ENCODE measurements at regions not wholly inside any gene's neighbourhood (a gene's known extent, or its start where the extent isn't known, plus 50 kb on each side); places are given as distances from the start of the nearest gene placed in this dataset.

DNA sequence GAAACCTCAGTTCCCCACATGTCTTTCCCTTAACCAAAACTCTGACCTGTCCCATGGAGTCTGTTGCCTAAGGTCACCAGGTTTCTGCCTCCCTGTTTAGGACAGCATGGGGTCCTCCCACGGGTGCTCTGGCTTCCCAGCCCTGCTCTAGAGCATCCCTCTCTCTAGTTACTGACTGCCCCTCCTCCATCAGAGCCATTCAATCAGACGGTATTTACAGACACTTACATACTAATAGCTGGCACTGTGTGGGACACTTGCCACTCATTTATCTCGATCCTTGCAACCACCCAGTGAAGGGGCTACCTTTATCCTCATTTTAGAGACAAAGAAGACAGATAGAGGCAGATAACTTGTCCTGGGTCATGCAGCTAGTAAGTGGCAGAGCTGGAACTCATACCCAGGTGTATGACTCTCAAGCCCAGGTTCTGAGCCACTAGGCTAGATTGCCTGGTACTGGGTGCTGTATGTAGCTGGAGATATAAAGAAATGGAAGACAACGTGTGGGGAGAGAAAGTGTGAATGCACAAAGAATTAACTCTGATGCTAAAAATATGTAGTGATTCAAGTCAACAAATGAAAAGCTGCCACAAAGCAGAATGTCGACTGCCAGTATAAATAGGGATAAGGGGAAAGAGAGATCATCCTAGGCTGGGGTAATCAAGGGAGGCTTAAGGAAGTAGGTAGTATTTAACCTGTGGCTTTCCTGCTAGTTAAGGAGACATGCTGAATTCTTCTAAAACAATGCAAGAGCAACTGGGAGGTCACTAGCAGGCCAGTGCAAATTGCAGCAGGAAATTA, 52.5 kb upstream of the PDE8B start:
- H3K4me1 ChIP-seq (replicated peaks): no peaks in the 10 kb centered on the region
- no peaks in the 10 kb centered on the region for H3K27me3 ChIP-seq (replicated peaks; ENCODE audit: insufficient read depth)
- DNase-seq (ENCODE audit: low spot score): no peak
- intact Hi-C loops (cut with DNase I): no loop called here
- no peaks in the 10 kb centered on the region for H3K9me3 ChIP-seq
- TF ChIP-seq, protein P1, sequence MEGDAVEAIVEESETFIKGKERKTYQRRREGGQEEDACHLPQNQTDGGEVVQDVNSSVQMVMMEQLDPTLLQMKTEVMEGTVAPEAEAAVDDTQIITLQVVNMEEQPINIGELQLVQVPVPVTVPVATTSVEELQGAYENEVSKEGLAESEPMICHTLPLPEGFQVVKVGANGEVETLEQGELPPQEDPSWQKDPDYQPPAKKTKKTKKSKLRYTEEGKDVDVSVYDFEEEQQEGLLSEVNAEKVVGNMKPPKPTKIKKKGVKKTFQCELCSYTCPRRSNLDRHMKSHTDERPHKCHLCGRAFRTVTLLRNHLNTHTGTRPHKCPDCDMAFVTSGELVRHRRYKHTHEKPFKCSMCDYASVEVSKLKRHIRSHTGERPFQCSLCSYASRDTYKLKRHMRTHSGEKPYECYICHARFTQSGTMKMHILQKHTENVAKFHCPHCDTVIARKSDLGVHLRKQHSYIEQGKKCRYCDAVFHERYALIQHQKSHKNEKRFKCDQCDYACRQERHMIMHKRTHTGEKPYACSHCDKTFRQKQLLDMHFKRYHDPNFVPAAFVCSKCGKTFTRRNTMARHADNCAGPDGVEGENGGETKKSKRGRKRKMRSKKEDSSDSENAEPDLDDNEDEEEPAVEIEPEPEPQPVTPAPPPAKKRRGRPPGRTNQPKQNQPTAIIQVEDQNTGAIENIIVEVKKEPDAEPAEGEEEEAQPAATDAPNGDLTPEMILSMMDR (IDR thresholded peaks at IDR 0.05): no peak
- no peak for TF ChIP-seq POLR2A (IDR thresholded peaks at IDR 0.05)
- TF ChIP-seq POLR2AphosphoS5 (IDR thresholded peaks at IDR 0.05): no peak
- no peaks in the 10 kb centered on the region for H3K36me3 ChIP-seq
- H3K4me3 ChIP-seq: no peak overlapping the region
- WGBS: 42% methylated on average over 5 of the region's 5 CpGs
- H3K27ac ChIP-seq: no peak overlapping the region

DNA sequence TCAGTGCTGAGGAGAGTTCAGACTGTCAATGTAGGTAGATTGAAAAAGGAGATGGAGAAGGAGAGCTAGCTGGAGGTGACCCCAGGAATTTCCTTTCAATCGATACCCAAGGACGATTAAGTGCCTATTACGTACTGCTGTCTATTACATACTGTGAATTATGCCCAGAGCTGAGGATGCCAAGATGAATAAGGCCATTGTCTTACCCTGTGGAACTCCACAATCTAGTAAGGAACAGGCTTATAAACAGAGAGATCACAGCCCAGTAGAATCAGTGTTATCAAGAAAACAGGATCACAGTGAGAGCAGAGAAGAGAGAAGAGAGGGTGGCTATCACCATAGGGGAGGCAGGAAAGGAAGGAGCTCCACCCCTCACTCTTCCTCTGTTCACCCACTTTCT, 54.1 kb upstream of the PDE8B start:
- Histone ChIP-seq H3K27me3 (replicated peaks; ENCODE audit: insufficient read depth) (no peaks in the 10 kb centered on the region), H3K4me3 (no peak overlapping the region), H3K36me3 (no peaks in the 10 kb centered on the region), H3K27ac (no peak overlapping the region), H3K9me3 (no peaks in the 10 kb centered on the region), H3K4me1 (replicated peaks) (no peaks in the 10 kb centered on the region)
- intact Hi-C loops (cut with DNase I): no loop called here
- WGBS: 68% methylated on average over 3 of the region's 3 CpGs
- DNase-seq (ENCODE audit: low spot score): no peak
- TF ChIP-seq POLR2AphosphoS5 (IDR thresholded peaks at IDR 0.05): no peak
- TF ChIP-seq, protein P1 (IDR thresholded peaks at IDR 0.05): no peak
- TF ChIP-seq POLR2A (IDR thresholded peaks at IDR 0.05): no peak

DNA sequence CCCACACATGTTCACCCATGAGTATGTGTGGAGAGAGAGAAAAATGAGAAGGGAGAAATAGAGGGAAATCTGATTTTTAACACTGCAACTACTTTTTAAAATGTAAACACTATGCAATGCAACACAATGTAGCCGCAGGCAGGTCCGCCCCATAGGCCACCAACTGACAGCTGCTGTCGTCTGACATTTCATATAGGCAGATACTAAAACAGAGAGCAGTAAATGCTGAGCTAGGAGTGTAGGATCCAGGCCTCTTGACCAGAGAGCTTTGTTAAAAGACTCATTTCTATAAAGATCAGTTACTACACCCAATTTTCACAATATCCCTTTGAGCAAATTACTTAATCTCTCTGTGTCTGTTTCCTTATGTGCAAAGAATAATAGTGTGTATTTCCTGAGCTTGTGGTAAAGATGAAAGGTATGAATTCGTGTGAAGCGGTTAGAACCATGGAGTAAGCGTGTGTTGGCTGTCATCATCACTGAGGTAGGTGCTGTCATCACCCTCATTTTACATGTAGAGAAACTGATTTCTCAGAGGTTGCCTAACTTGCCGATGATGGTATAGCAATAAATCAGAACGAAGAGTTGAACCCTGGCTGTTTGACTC, 55.2 kb upstream of the PDE8B start:
- no peak for DNase-seq (ENCODE audit: low spot score)
- intact Hi-C loops (cut with DNase I): no loop called here

DNA sequence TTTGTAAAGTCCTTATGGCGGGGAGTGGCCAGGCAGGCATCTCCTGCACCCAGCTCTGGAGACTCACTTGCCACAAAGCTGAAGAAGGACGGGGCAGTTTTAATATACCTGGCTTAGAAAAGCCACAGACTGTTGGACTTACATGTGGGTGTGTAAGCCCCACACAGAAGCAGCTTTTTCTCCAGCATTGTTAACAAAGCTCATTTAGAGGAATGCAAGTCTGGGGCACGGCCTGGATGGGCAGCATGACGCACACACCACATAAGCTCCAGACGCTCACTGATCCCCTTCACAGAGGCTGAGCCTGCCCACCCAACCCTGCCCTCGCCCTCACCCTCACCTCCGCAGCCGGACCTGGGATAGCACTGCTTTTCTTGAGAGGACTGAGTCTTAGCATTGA, 58.0 kb upstream of the PDE8B start:
- intact Hi-C loops (cut with DNase I): no loop called here
- no peaks in the 10 kb centered on the region for H3K4me1 ChIP-seq (replicated peaks)
- no peak for TF ChIP-seq POLR2A (IDR thresholded peaks at IDR 0.05)
- no peaks in the 10 kb centered on the region for H3K27me3 ChIP-seq (replicated peaks; ENCODE audit: insufficient read depth)
- no peaks in the 10 kb centered on the region for H3K36me3 ChIP-seq
- WGBS: 92% methylated on average over 8 of the region's 8 CpGs
- H3K9me3 ChIP-seq: no peaks in the 10 kb centered on the region
- no peak overlapping the region for H3K4me3 ChIP-seq
- H3K27ac ChIP-seq: no peak overlapping the region
- no peak for DNase-seq (ENCODE audit: low spot score)

More for the DNA sequence above, 55.2 kb upstream of the PDE8B start:
- Histone ChIP-seq H3K36me3 (no peaks in the 10 kb centered on the region), H3K4me3 (no peak overlapping the region), H3K4me1 (replicated peaks) (no peaks in the 10 kb centered on the region), H3K9me3 (no peaks in the 10 kb centered on the region), H3K27ac (no peak overlapping the region), H3K27me3 (replicated peaks; ENCODE audit: insufficient read depth) (no peaks in the 10 kb centered on the region)
- 89% methylated on average over 8 of the region's 8 CpGs for WGBS
- TF ChIP-seq, protein P1 (IDR thresholded peaks at IDR 0.05): no peak
- TF ChIP-seq POLR2AphosphoS5 (IDR thresholded peaks at IDR 0.05) (no peak), POLR2A (IDR thresholded peaks at IDR 0.05) (no peak)

DNA sequence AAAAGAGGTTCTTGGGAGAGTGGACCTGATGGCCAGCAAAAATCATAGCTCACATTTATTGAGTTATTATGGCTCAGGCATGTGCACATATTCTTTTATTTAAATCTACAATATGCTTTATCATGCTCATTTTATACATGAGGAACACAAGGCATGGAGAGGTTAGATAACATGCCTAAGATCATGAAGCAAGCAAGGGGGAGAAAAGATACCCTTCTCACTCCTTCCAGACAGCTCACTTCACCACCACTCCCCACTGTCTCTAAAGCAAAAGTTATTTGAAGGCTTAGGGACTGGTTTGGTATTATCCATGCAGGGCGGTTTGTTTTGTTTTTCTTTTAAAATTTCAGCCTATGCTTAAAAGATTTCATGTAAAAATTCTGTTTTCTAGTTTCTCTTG, 59.0 kb upstream of the PDE8B start:
- WGBS: 100% methylated on average over 1 of the region's 1 CpG
- Histone ChIP-seq H3K36me3 (no peaks in the 10 kb centered on the region), H3K4me1 (replicated peaks) (no peaks in the 10 kb centered on the region), H3K27me3 (replicated peaks; ENCODE audit: insufficient read depth) (no peaks in the 10 kb centered on the region), H3K4me3 (no peak overlapping the region), H3K27ac (no peak overlapping the region), H3K9me3 (no peaks in the 10 kb centered on the region)
- DNase-seq (ENCODE audit: low spot score): no peak
- intact Hi-C loops (cut with DNase I): no loop called here
- TF ChIP-seq, protein P1 (IDR thresholded peaks at IDR 0.05): no peak
- TF ChIP-seq POLR2A (IDR thresholded peaks at IDR 0.05): no peak
- TF ChIP-seq POLR2AphosphoS5 (IDR thresholded peaks at IDR 0.05): no peak
